Neural crest cell (in vitro differentiated cells): ENCODE measurements at regions not wholly inside any gene's neighbourhood (a gene's known extent, or its start where the extent isn't known, plus 50 kb on each side); places are given as distances from the start of the nearest gene placed in this dataset.
"Not testable (repeated sequence)": the region's sequence is repeated elsewhere in the genome, so short reads cannot be mapped to it uniquely, and the experiment has no call there.

Experiments
- DNase-seq: peaks from one replicate; pipeline ENCODE4 v3.0.0; 2021; ENCODE audit warnings: low read depth, mixed read lengths, low spot score
- H3K27ac Mint-ChIP-seq: one replicate; pipeline ENCODE4 v1.8.0; 2021; ENCODE audit warnings: mild to moderate bottlenecking, mixed read lengths; ENCODE audit not compliant: unreplicated experiment
- H3K27me3 Mint-ChIP-seq: 2 replicates; pipeline ENCODE4 v1.8.0; 2021; ENCODE audit warnings: low read depth, mild to moderate bottlenecking, mixed read lengths
- H3K36me3 Mint-ChIP-seq: 2 replicates; pipeline ENCODE4 v1.8.0; 2021; ENCODE audit warnings: low read depth, mild to moderate bottlenecking, mixed read lengths
- H3K4me1 Mint-ChIP-seq: 2 replicates; pipeline ENCODE4 v1.8.0; 2021; ENCODE audit warnings: mixed read lengths
- H3K4me3 Mint-ChIP-seq: one replicate; pipeline ENCODE4 v1.8.0; 2021; ENCODE audit warnings: mild to moderate bottlenecking, mixed read lengths
- H3K9me3 Mint-ChIP-seq: 2 replicates; pipeline ENCODE4 v1.8.0; 2021; ENCODE audit warnings: mixed read lengths
- TF ChIP-seq, protein P1 (sequence below): fragments of 200-600 bp; sonication (generic); conservative IDR thresholded peaks from 2 replicates; pipeline ENCODE4 v1.5.0; 2021; ENCODE audit warnings: antibody characterized with exemption, mild to moderate bottlenecking

DNA sequence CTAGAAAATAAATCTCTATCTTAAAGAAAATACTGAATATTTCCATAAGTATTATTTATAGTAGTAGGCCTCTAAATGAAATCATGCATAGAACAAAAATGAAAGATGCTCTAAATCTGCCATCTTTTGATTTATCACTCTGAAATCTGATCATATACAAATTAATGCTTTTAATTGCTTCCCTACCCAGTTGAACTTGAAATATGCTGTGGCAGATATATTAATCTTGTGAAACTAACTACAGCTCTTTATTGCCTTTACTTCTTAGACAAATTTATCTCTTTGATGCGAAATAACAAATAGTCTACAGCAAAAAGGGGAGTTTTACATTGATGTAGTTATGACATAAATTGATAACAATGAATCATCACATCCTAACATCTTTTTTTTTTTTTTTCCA, 510.7 kb upstream of the SLITRK6 start:
- TF ChIP-seq, protein P1, sequence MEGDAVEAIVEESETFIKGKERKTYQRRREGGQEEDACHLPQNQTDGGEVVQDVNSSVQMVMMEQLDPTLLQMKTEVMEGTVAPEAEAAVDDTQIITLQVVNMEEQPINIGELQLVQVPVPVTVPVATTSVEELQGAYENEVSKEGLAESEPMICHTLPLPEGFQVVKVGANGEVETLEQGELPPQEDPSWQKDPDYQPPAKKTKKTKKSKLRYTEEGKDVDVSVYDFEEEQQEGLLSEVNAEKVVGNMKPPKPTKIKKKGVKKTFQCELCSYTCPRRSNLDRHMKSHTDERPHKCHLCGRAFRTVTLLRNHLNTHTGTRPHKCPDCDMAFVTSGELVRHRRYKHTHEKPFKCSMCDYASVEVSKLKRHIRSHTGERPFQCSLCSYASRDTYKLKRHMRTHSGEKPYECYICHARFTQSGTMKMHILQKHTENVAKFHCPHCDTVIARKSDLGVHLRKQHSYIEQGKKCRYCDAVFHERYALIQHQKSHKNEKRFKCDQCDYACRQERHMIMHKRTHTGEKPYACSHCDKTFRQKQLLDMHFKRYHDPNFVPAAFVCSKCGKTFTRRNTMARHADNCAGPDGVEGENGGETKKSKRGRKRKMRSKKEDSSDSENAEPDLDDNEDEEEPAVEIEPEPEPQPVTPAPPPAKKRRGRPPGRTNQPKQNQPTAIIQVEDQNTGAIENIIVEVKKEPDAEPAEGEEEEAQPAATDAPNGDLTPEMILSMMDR, result no peak
- no peaks in the 10 kb centered on the region for H3K4me1 Mint-ChIP-seq
- H3K4me3 Mint-ChIP-seq, result no peak overlapping the region
- no peak for DNase-seq
- H3K36me3 Mint-ChIP-seq, result no peaks in the 10 kb centered on the region
- peaks cover 3% of the 10 kb centered on the region for H3K9me3 Mint-ChIP-seq
- H3K27me3 Mint-ChIP-seq, result no peaks in the 10 kb centered on the region
- H3K27ac Mint-ChIP-seq, result no peak overlapping the region

DNA sequence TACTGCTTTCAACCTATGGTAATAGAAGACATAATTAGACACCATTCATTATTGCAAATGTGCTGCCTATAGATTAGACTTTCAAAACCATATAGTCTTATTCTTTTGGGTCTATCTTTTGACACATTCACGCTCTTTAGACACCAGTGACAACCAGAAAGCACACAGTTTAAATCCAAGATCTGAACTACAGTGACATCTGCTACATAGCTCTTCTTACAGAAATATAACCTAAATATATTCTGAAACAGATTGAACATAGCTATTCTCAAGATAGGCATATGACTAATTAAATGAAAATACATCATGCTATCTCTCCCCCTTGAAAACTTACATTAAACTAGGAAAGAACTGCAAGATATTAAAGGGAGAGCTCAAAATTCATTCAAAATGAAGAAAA, 514.2 kb upstream of the SLITRK6 start:
- Mint-ChIP-seq H3K27me3 (no peaks in the 10 kb centered on the region), H3K36me3 (no peaks in the 10 kb centered on the region), H3K4me1 (no peaks in the 10 kb centered on the region), H3K4me3 (no peak overlapping the region), H3K27ac (no peak overlapping the region), H3K9me3 (no peaks in the 10 kb centered on the region)
- DNase-seq, result no peak
- TF ChIP-seq, protein P1, result no peak

GRCh38 chr13:86318450-86318849, 519.2 kb upstream of the SLITRK6 start:
- H3K4me1 Mint-ChIP-seq, result no peaks in the 10 kb centered on the region
- no peaks in the 10 kb centered on the region for H3K36me3 Mint-ChIP-seq
- no peak overlapping the region for H3K27ac Mint-ChIP-seq
- H3K27me3 Mint-ChIP-seq, result no peaks in the 10 kb centered on the region
- TF ChIP-seq, protein P1, result no peak
- DNase-seq, result no peak
- H3K4me3 Mint-ChIP-seq, result no peak overlapping the region
- H3K9me3 Mint-ChIP-seq, result no peaks in the 10 kb centered on the region

GRCh38 chr13:86324191-86324590, 525.0 kb upstream of the SLITRK6 start:
- Mint-ChIP-seq H3K4me3 (no peak overlapping the region), H3K27me3 (no peaks in the 10 kb centered on the region), H3K27ac (no peak overlapping the region), H3K36me3 (no peaks in the 10 kb centered on the region), H3K4me1 (no peaks in the 10 kb centered on the region), H3K9me3 (peaks cover 5% of the 10 kb centered on the region)
- DNase-seq, result no peak
- TF ChIP-seq, protein P1, result no peak

GRCh38 chr13:86355301-86355700, 556.1 kb upstream of the SLITRK6 start:
- Mint-ChIP-seq H3K4me1 (no peaks in the 10 kb centered on the region), H3K9me3 (no peaks in the 10 kb centered on the region), H3K27ac (no peak overlapping the region), H3K4me3 (no peak overlapping the region), H3K27me3 (no peaks in the 10 kb centered on the region), H3K36me3 (no peaks in the 10 kb centered on the region)
- DNase-seq, result no peak
- TF ChIP-seq, protein P1, result no peak

DNA sequence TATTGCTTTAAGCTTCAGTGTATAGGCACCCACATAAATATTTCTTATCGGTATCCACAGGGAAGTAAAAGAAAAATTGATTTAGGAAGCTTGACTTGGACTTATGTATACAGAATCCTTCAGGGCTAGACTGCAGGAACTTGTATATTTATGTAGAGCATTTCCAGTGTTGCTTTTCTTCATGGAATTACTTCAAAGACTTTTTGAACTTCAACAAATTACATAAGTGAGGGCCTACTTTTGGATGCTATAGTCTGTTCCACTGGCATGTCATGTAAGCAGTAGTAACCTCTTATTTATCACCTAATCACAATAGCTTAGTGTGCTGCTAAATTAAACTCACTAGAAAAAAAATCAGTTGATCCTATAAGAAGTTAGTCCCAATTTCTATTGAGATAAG, 557.9 kb upstream of the SLITRK6 start:
- DNase-seq, result no peak
- Mint-ChIP-seq H3K9me3 (peaks cover 1% of the 10 kb centered on the region), H3K4me1 (no peaks in the 10 kb centered on the region), H3K4me3 (no peak overlapping the region), H3K36me3 (no peaks in the 10 kb centered on the region), H3K27ac (no peak overlapping the region), H3K27me3 (no peaks in the 10 kb centered on the region)
- TF ChIP-seq, protein P1, result no peak

GRCh38 chr13:86363749-86364148, 564.5 kb upstream of the SLITRK6 start:
- DNase-seq, H3K4me3 Mint-ChIP-seq, H3K27me3 Mint-ChIP-seq, H3K27ac Mint-ChIP-seq, H3K4me1 Mint-ChIP-seq, H3K36me3 Mint-ChIP-seq, H3K9me3 Mint-ChIP-seq: not testable (repeated sequence)
